ENCODE measurements at regions not wholly inside any gene's neighbourhood (a gene's known extent, or its start where the extent isn't known, plus 50 kb on each side); places are given as distances from the start of the nearest gene placed in this dataset.

DNA sequence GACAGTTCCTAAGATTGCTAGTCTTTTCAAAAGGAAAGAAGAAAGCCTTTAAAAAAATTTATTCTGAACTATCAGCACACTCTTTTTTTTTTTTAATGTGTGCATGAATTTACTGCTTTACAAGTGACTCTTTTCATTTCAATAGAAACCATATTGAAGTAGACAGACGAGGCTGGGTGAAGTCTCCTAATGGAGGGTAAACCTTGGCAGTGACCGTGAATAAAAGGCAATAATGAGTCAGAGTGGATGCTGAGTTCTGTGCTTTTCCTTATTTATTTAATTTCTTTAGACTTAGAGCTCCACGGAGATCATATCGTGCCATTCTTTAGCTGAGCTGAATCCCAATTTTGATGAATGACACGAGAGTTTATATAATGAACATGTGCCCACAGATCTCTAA, 196.9 kb downstream of the PRL start:
- peaks cover 9% of the 10 kb centered on the region for H3K9me3 Mint-ChIP-seq (ENCODE audit: low read depth)
- H3K4me3 Mint-ChIP-seq (ENCODE audit: low read depth), result no peak overlapping the region
- DNase-seq (ENCODE audit: low spot score, unreplicated experiment), result no peak
- peaks cover 16% of the 10 kb centered on the region for H3K4me1 Mint-ChIP-seq (ENCODE audit: low read depth)
- H3K36me3 Mint-ChIP-seq (ENCODE audit: insufficient read depth), result peaks cover 11% of the 10 kb centered on the region
- no peaks in the 10 kb centered on the region for H3K27me3 Mint-ChIP-seq
- no peak for TF ChIP-seq CTCF (IDR thresholded peaks at IDR 0.05; ENCODE audit: unreplicated experiment)
- no peak overlapping the region for H3K27ac Mint-ChIP-seq

GRCh38 chr6:22101163-22101562, 195.7 kb downstream of the PRL start:
- Mint-ChIP-seq H3K4me3 (ENCODE audit: low read depth) (no peak overlapping the region), H3K4me1 (ENCODE audit: low read depth) (peaks cover 16% of the 10 kb centered on the region), H3K27ac (no peak overlapping the region), H3K27me3 (no peaks in the 10 kb centered on the region), H3K9me3 (ENCODE audit: low read depth) (peaks cover 9% of the 10 kb centered on the region), H3K36me3 (ENCODE audit: insufficient read depth) (peaks cover 11% of the 10 kb centered on the region)
- no peak for DNase-seq (ENCODE audit: low spot score, unreplicated experiment)
- no peak for TF ChIP-seq CTCF (IDR thresholded peaks at IDR 0.05; ENCODE audit: unreplicated experiment)

- Mint-ChIP-seq H3K4me3 (ENCODE audit: low read depth) (no peak overlapping the region), H3K9me3 (ENCODE audit: low read depth) (peaks cover 9% of the 10 kb centered on the region), H3K27me3 (no peaks in the 10 kb centered on the region), H3K27ac (no peak overlapping the region), H3K4me1 (ENCODE audit: low read depth) (peaks cover 14% of the 10 kb centered on the region), H3K36me3 (ENCODE audit: insufficient read depth) (peaks cover 11% of the 10 kb centered on the region)
- DNase-seq (ENCODE audit: low spot score, unreplicated experiment), result no peak
- TF ChIP-seq CTCF (IDR thresholded peaks at IDR 0.05; ENCODE audit: unreplicated experiment), result no peak
These were observed 194.2 kb downstream of the PRL start for GRCh38 chr6:22102671-22103070.

DNA sequence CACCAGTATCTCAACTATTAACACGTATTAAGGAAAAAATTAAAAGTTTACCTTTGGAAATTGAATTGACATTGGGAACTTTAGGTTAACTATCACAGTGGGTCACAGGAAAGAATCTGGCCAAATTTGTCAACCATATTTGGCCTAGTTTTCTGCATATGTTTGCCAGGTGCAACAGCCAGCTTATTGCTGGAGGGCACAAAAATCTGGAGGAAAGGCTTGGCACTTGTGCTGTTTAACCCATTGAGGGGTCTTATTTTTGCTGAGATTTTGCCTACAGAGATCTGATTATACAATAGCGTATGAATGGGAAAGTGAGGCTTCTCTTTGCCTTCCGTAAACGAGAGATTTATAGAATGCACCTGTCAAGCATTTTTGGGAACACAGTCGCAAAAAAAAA, 190.4 kb downstream of the PRL start:
- H3K36me3 Mint-ChIP-seq (ENCODE audit: insufficient read depth), result peaks cover 23% of the 10 kb centered on the region
- DNase-seq (ENCODE audit: low spot score, unreplicated experiment), result no peak
- H3K27me3 Mint-ChIP-seq, result no peaks in the 10 kb centered on the region
- H3K9me3 Mint-ChIP-seq (ENCODE audit: low read depth), result peaks cover 9% of the 10 kb centered on the region
- no peak for TF ChIP-seq CTCF (IDR thresholded peaks at IDR 0.05; ENCODE audit: unreplicated experiment)
- peaks cover 2% of the 10 kb centered on the region for H3K4me1 Mint-ChIP-seq (ENCODE audit: low read depth)
- no peak overlapping the region for H3K4me3 Mint-ChIP-seq (ENCODE audit: low read depth)
- H3K27ac Mint-ChIP-seq, result no peak overlapping the region

- Mint-ChIP-seq H3K27ac (no peak overlapping the region), H3K9me3 (ENCODE audit: low read depth) (peaks cover 6% of the 10 kb centered on the region), H3K36me3 (ENCODE audit: insufficient read depth) (peaks cover 23% of the 10 kb centered on the region), H3K4me1 (ENCODE audit: low read depth) (no peaks in the 10 kb centered on the region), H3K27me3 (no peaks in the 10 kb centered on the region), H3K4me3 (ENCODE audit: low read depth) (no peak overlapping the region)
- TF ChIP-seq CTCF (IDR thresholded peaks at IDR 0.05; ENCODE audit: unreplicated experiment), result no peak
- DNase-seq (ENCODE audit: low spot score, unreplicated experiment), result no peak
These were observed 189.9 kb downstream of the PRL start for GRCh38 chr6:22106961-22107360.
